HepG2 (cell line): ENCODE measurements at regions not wholly inside any gene's neighbourhood (a gene's known extent, or its start where the extent isn't known, plus 50 kb on each side); places are given as distances from the start of the nearest gene placed in this dataset.

Experiments used
- ATAC-seq: fragments of 200-7000 bp; cut with Tn5 transposase; 3 replicates; pipeline ENCODE4 v1.9.1; 2020; ENCODE audit warnings: mild to moderate bottlenecking, moderate library complexity
- BruUV-seq: library from RNA; stranded (reverse); fragments of 400-500 nt; replicated peaks from 2 replicates; lab custom pipeline; 2021; lab: Mats Ljungman, UMichigan
- CTCF ChIA-PET: fragments of 300-600 bp; formaldehyde crosslinking; extraction: SDS; loops from one replicate; lab custom pipeline; 2021; ENCODE audit warnings: low total read pairs, inconsistent platforms, low intra/inter-chr PET ratio; lab: Yijun Ruan, JAX
- POLR2A ChIA-PET: fragments of 350-600 bp; sonication (Branson Sonifier 250); formaldehyde crosslinking; loops from one replicate; lab custom pipeline; 2020; ENCODE audit warnings: antibody characterized with exemption, inconsistent platforms; lab: Yijun Ruan, JAX
- DNase-seq: peaks from one replicate; pipeline ENCODE4 v3.0.0-alpha.2; 2015; ENCODE audit warnings: low spot score
- FAIRE-seq: peaks from 3 replicates; lab custom pipeline; 2011; peaks lifted over from hg19 to GRCh38; lab: Jason Lieb, UNC
- H2AFZ ChIP-seq: one replicate; pipeline ENCODE4 v1.6.1; 2011; ENCODE audit warnings: low read length, inconsistent platforms
- H3K27ac ChIP-seq: fragments of 300-600 bp; 3 replicates; pipeline ENCODE4 v1.8.0; 2011; ENCODE audit warnings: mixed run types, mild to moderate bottlenecking, mixed read lengths, low read length, inconsistent platforms; ENCODE audit not compliant: insufficient read depth; ENCODE audit errors: extremely low read length
- H3K27me3 ChIP-seq, 2 experiments: fragments of 200-600 bp in 1 of 2; 2 replicates in 1 of 2; 3 replicates in 1 of 2; pipeline versions ENCODE4 v1.6.0 to v1.8.0; 2011; ENCODE audit warnings: low read length in 2 of 2, mild to moderate bottlenecking in 2 of 2, moderate library complexity in 2 of 2, inconsistent platforms in 1 of 2; ENCODE audit not compliant: insufficient read depth in 2 of 2, control insufficient read depth in 1 of 2
- H3K36me3 ChIP-seq, 2 experiments: fragments of 200-600 bp in 1 of 2; replicated peaks in 1 of 2; 2 replicates in 1 of 2; 3 replicates in 1 of 2; pipeline versions ENCODE4 v1.5.1 to v1.8.0; 2011; ENCODE audit warnings: low read length in 2 of 2, inconsistent platforms in 1 of 2; ENCODE audit not compliant: insufficient read depth in 2 of 2, control insufficient read depth in 1 of 2
- H3K4me1 ChIP-seq: 2 replicates; pipeline ENCODE4 v1.5.1; 2012; ENCODE audit warnings: low read length, inconsistent platforms; ENCODE audit not compliant: insufficient read depth
- H3K4me2 ChIP-seq: 2 replicates; pipeline ENCODE4 v1.6.0; 2011; ENCODE audit warnings: low read depth, low read length, inconsistent platforms
- H3K4me3 ChIP-seq, 3 experiments: fragments of 200-600 bp in 1 of 3; sonication (generic), shearing (Covaris generic) in 1 of 3; replicated peaks in 1 of 3; 2 replicates each; pipeline ENCODE4 v1.5.1; 2011 to 2016; ENCODE audit warnings: low read length in 3 of 3, inconsistent platforms in 2 of 3, low read depth in 2 of 3, mild to moderate bottlenecking in 2 of 3, control low read depth in 1 of 3, mixed read lengths in 1 of 3; ENCODE audit not compliant: insufficient read depth in 1 of 3
- H3K79me2 ChIP-seq: one replicate; pipeline ENCODE4 v1.6.1; 2011; ENCODE audit warnings: low read length, inconsistent platforms; ENCODE audit not compliant: insufficient read depth
- H3K9ac ChIP-seq: 2 replicates; pipeline ENCODE4 v1.6.0; 2011; ENCODE audit warnings: mild to moderate bottlenecking, low read depth, low read length, inconsistent platforms; ENCODE audit not compliant: insufficient read depth
- H3K9me3 ChIP-seq: 2 replicates; pipeline ENCODE4 v1.5.1; 2012; ENCODE audit warnings: mild to moderate bottlenecking, low read length
- H4K20me1 ChIP-seq: 2 replicates; pipeline ENCODE4 v1.6.0; 2011; ENCODE audit warnings: inconsistent platforms, mild to moderate bottlenecking, low read length, moderate library complexity; ENCODE audit not compliant: insufficient read depth
- AGO1 ChIP-seq: fragments of 200-400 bp; formaldehyde crosslinking; IDR thresholded peaks from 2 replicates; pipeline ENCODE4 v1.6.1; 2017; ENCODE audit warnings: mild to moderate bottlenecking, low read depth, low read length, moderate library complexity; ENCODE audit not compliant: poor library complexity, severe bottlenecking
- CCDC6 ChIP-seq: sonication (generic); formaldehyde crosslinking; IDR thresholded peaks from 2 replicates; pipeline ENCODE4 v1.8.1; 2022; ENCODE audit warnings: mild to moderate bottlenecking, missing genetic modification reagents, moderate library complexity
- DPF2 ChIP-seq: sonication (generic); formaldehyde crosslinking; IDR thresholded peaks from 2 replicates; pipeline ENCODE4 v1.4.0; 2020; ENCODE audit warnings: mild to moderate bottlenecking, low read depth, missing genetic modification reagents, borderline replicate concordance
- GATAD2A ChIP-seq: IDR thresholded peaks from 2 replicates; pipeline ENCODE4 v1.6.1; 2016
- POLR2A ChIP-seq, 2 experiments: IDR thresholded peaks; 2 replicates each; pipeline ENCODE4 v1.6.1; 2011; ENCODE audit warnings: low read depth in 2 of 2, low read length in 2 of 2, mild to moderate bottlenecking in 1 of 2, moderate library complexity in 1 of 2; ENCODE audit not compliant: insufficient read depth in 1 of 2
- REST ChIP-seq, 2 experiments: IDR thresholded peaks; 2 replicates each; pipeline ENCODE4 v1.6.1; 2011 to 2012; ENCODE audit warnings: low read length in 2 of 2, borderline replicate concordance in 1 of 2, low read depth in 1 of 2, mild to moderate bottlenecking in 1 of 2, moderate library complexity in 1 of 2
- RORA ChIP-seq: sonication (generic); formaldehyde crosslinking; IDR thresholded peaks from 2 replicates; pipeline ENCODE4 v1.5.0; 2020; ENCODE audit warnings: mild to moderate bottlenecking, missing genetic modification reagents, moderate library complexity
- ZFP37 ChIP-seq: sonication (generic); formaldehyde crosslinking; IDR thresholded peaks from 2 replicates; pipeline ENCODE4 v1.4.0; 2020; ENCODE audit warnings: missing genetic modification reagents, borderline replicate concordance
- ZFP82 ChIP-seq: sonication (generic); formaldehyde crosslinking; IDR thresholded peaks from 2 replicates; pipeline ENCODE4 v1.5.1; 2020; ENCODE audit warnings: mild to moderate bottlenecking, missing genetic modification reagents, borderline replicate concordance
- ZKSCAN8 ChIP-seq: IDR thresholded peaks from 2 replicates; pipeline ENCODE4 v1.6.1; 2016; ENCODE audit warnings: borderline replicate concordance, missing genetic modification reagents, missing compliant biosample characterization
- ZNF749 ChIP-seq: sonication (generic); formaldehyde crosslinking; IDR thresholded peaks from 2 replicates; pipeline ENCODE4 v1.8.0; 2022; ENCODE audit warnings: mild to moderate bottlenecking, missing genetic modification reagents, moderate library complexity, borderline replicate concordance
- WGBS: methylation state at CpG from one replicate; pipeline ENCODE4 v1.1.6; 2017; ENCODE audit warnings: low lambda C conversion rate; 5-methylcytosine and 5-hydroxymethylcytosine counted together
- in situ Hi-C: cut with HindIII; loops from 2 replicates; pipeline ENCODE4 v1.10.0; 2017; ENCODE audit warnings: low pct_unique_long_range_greater_than_20kb; ENCODE audit not compliant: extremely low pct_ligation_motif_present
- intact Hi-C: fragments of 100-400 bp; cut with micrococcal nuclease; formaldehyde crosslinking; loops from one replicate; pipeline ENCODE4 v1.10.0; 2022; ENCODE audit not compliant: unreplicated experiment
- TF ChIP-seq, protein P1 (sequence below): sonication (generic); formaldehyde crosslinking; conservative IDR thresholded peaks from 2 replicates; pipeline ENCODE4 v1.4.0; 2020; ENCODE audit warnings: missing genetic modification reagents

GRCh38 chr18:46294751-46295150, 190.6 kb downstream of the HAUS1 start:
- in situ Hi-C loops: no loop called here

More at GRCh38 chr18:46294751-46295150, 190.6 kb downstream of the HAUS1 start:
- H2AFZ ChIP-seq: no peak overlapping the region
- H3K9ac ChIP-seq: no peak overlapping the region
- H3K27me3 ChIP-seq: peaks cover 0 to 11% of the 10 kb centered on the region in 2 experiments; a peak in 3 of 5 replicates
- H3K36me3 ChIP-seq: no peaks in the 10 kb centered on the region
- no TSS peak for BruUV-seq
- DNase-seq (no peak), FAIRE-seq (no peak), ATAC-seq (no peak)
- WGBS: 16% methylated on average over 4 of the region's 5 CpGs
- ChIA-PET CTCF (no interaction called here), POLR2A (no interaction called here)
- no peak overlapping the region for H3K4me3 ChIP-seq
- no peaks in the 10 kb centered on the region for H4K20me1 ChIP-seq
- intact Hi-C loops: no loop called here
- no peak overlapping the region for H3K27ac ChIP-seq
- H3K4me1 ChIP-seq: no peaks in the 10 kb centered on the region
- no peaks in the 10 kb centered on the region for H3K9me3 ChIP-seq
- H3K4me2 ChIP-seq: no peak overlapping the region
- TF ChIP-seq POLR2A (IDR thresholded peaks at IDR 0.05; ENCODE audit: insufficient read depth in 1 of 2, low read depth in 2 of 2, low read length in 2 of 2) (no peak), ZKSCAN8 (CRISPR knock-in tag) (no peak), ZFP82 (no peak), ZFP37 (CRISPR knock-in tag) (no peak), CCDC6 (CRISPR knock-in tag) (no peak), ZNF749 (CRISPR knock-in tag) (no peak), GATAD2A (CRISPR knock-in tag) (no peak), DPF2 (no peak), RORA (no peak), REST (IDR thresholded peaks at IDR 0.05; ENCODE audit: borderline replicate concordance in 1 of 2, low read depth in 1 of 2, low read length in 2 of 2) (no peak), AGO1 (no peak)
- TF ChIP-seq, protein P1, sequence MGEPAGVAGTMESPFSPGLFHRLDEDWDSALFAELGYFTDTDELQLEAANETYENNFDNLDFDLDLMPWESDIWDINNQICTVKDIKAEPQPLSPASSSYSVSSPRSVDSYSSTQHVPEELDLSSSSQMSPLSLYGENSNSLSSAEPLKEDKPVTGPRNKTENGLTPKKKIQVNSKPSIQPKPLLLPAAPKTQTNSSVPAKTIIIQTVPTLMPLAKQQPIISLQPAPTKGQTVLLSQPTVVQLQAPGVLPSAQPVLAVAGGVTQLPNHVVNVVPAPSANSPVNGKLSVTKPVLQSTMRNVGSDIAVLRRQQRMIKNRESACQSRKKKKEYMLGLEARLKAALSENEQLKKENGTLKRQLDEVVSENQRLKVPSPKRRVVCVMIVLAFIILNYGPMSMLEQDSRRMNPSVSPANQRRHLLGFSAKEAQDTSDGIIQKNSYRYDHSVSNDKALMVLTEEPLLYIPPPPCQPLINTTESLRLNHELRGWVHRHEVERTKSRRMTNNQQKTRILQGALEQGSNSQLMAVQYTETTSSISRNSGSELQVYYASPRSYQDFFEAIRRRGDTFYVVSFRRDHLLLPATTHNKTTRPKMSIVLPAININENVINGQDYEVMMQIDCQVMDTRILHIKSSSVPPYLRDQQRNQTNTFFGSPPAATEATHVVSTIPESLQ (CRISPR knock-in tag): no peak
- H3K79me2 ChIP-seq: no peaks in the 10 kb centered on the region
